Mucosa of descending colon (tissue), 3 donors: ENCODE measurements at regions not wholly inside any gene's neighbourhood (a gene's known extent, or its start where the extent isn't known, plus 50 kb on each side); places are given as distances from the start of the nearest gene placed in this dataset.

Experiments used
- ATAC-seq: fragments of 200-7000 bp; cut with Tn5 transposase; one replicate; pipeline ENCODE4 v1.9.1; 2020; ENCODE audit warnings: mild to moderate bottlenecking, moderate library complexity
- DNase-seq, 3 donors: peaks; one replicate each; pipeline ENCODE4 v3.0.0-alpha.2; 2020
- H3K36me3 ChIP-seq: fragments of 200-600 bp; one replicate; pipeline ENCODE4 v1.8.0; 2021; ENCODE audit warnings: low read depth, mild to moderate bottlenecking
- H3K4me1 ChIP-seq: fragments of 200-600 bp; one replicate; pipeline ENCODE4 v1.8.0; 2021; ENCODE audit warnings: low read depth, mild to moderate bottlenecking
- H3K4me3 ChIP-seq: fragments of 200-600 bp; one replicate; pipeline ENCODE4 v1.8.0; 2021; ENCODE audit warnings: mild to moderate bottlenecking
- H3K9me3 ChIP-seq: fragments of 200-600 bp; one replicate; pipeline ENCODE4 v1.8.0; 2021; ENCODE audit warnings: mild to moderate bottlenecking
- CTCF ChIP-seq: fragments of 200-600 bp; IDR thresholded peaks from one replicate; pipeline ENCODE4 v1.8.0; 2022; ENCODE audit warnings: antibody characterized with exemption, mild to moderate bottlenecking
- intact Hi-C, 2 donors: fragments of 100-400 bp; cut with DNase I in 1 of 2; cut with micrococcal nuclease in 1 of 2; formaldehyde crosslinking; loops; one replicate each; pipeline versions ENCODE4 v1.11.0 to v1.11.1; 2022; cut with DNase I, micrococcal nuclease
- donor health status: DM: no; HTN: no; CAD: no; lungs with moderate emphysema.
- donor health status: DM: no; HTN: no; CAD: no.
- donor health status: DM: no; HTN: yes; CAD: no.

GRCh38 chr5:12237837-12238575 is 333.8 kb upstream of the CTNND2 start:
- intact Hi-C loops, result no loop called here
- no peak for TF ChIP-seq CTCF
- Histone ChIP-seq H3K4me1 (no peaks in the 10 kb centered on the region), H3K36me3 (no peaks in the 10 kb centered on the region), H3K4me3 (no peak overlapping the region), H3K9me3 (peaks cover 5% of the 10 kb centered on the region)
- DNase-seq, result no peak
- ATAC-seq, result no peak

- peaks cover 5% of the 10 kb centered on the region for H3K9me3 ChIP-seq
- DNase-seq (no peak), ATAC-seq (no peak)
- H3K36me3 ChIP-seq, result no peaks in the 10 kb centered on the region
- intact Hi-C loops, result no loop called here
- no peaks in the 10 kb centered on the region for H3K4me1 ChIP-seq
- no peak overlapping the region for H3K4me3 ChIP-seq
- no peak for TF ChIP-seq CTCF
These were observed 326.4 kb upstream of the CTNND2 start for GRCh38 chr5:12230659-12231058.

- intact Hi-C loops, result no loop called here
- DNase-seq, result no peak
- Histone ChIP-seq H3K36me3 (no peaks in the 10 kb centered on the region), H3K4me1 (no peaks in the 10 kb centered on the region), H3K4me3 (no peak overlapping the region), H3K9me3 (peaks cover 4% of the 10 kb centered on the region)
- TF ChIP-seq CTCF, result no peak
- no peak for ATAC-seq
These were observed 312.8 kb upstream of the CTNND2 start for GRCh38 chr5:12217039-12217438.

GRCh38 chr5:12214267-12215015 is 310.2 kb upstream of the CTNND2 start:
- ATAC-seq (no peak), DNase-seq (no peak)
- Histone ChIP-seq H3K4me3 (no peak overlapping the region), H3K4me1 (no peaks in the 10 kb centered on the region), H3K9me3 (peaks cover 4% of the 10 kb centered on the region), H3K36me3 (no peaks in the 10 kb centered on the region)
- no peak for TF ChIP-seq CTCF
- intact Hi-C loops, result no loop called here

GRCh38 chr5:12208366-12209100 is 304.3 kb upstream of the CTNND2 start:
- ATAC-seq, result no peak
- H3K4me3 ChIP-seq, result no peak overlapping the region
- no peaks in the 10 kb centered on the region for H3K9me3 ChIP-seq
- DNase-seq, result no peak
- intact Hi-C loops, result no loop called here
- no peak for TF ChIP-seq CTCF
- H3K36me3 ChIP-seq, result no peaks in the 10 kb centered on the region
- no peaks in the 10 kb centered on the region for H3K4me1 ChIP-seq
